WTC11 (cell line): ENCODE measurements at regions not wholly inside any gene's neighbourhood (a gene's known extent, or its start where the extent isn't known, plus 50 kb on each side); places are given as distances from the start of the nearest gene placed in this dataset.
"Not testable (repeated sequence)": the region's sequence is repeated elsewhere in the genome, so short reads cannot be mapped to it uniquely, and the experiment has no call there.

Experiments used
- ATAC-seq: fragments of 200-7000 bp; cut with Tn5 transposase; 2 replicates; pipeline ENCODE4 v1.10.0; 2021; ENCODE audit warnings: mild to moderate bottlenecking, moderate library complexity
- CTCF ChIA-PET: fragments of 300-600 bp; sonication (Branson Sonifier 250); formaldehyde crosslinking; loops from one replicate; lab custom pipeline; 2021; ENCODE audit warnings: antibody characterized with exemption; lab: Charles Lee
- POLR2A ChIA-PET: fragments of 350-600 bp; sonication (Branson Sonifier 250); formaldehyde crosslinking; loops from one replicate; lab custom pipeline; 2021; ENCODE audit warnings: antibody characterized with exemption; lab: Charles Lee
- DNase-seq: peaks from one replicate; pipeline ENCODE4 v3.0.0; 2021; ENCODE audit warnings: low spot score
- H3K27ac Mint-ChIP-seq: 2 replicates; pipeline ENCODE4 v1.8.0; 2021; ENCODE audit warnings: mixed read lengths
- H3K27me3 Mint-ChIP-seq: 2 replicates; pipeline ENCODE4 v1.8.0; 2021; ENCODE audit warnings: low read depth, mild to moderate bottlenecking, moderate library complexity, mixed read lengths
- H3K36me3 Mint-ChIP-seq: 2 replicates; pipeline ENCODE4 v1.8.0; 2021; ENCODE audit warnings: mixed read lengths
- H3K4me1 Mint-ChIP-seq: 2 replicates; pipeline ENCODE4 v1.8.0; 2022; ENCODE audit warnings: mixed read lengths
- H3K4me3 Mint-ChIP-seq: 2 replicates; pipeline ENCODE4 v1.8.0; 2021; ENCODE audit warnings: mild to moderate bottlenecking, moderate library complexity, mixed read lengths
- H3K9me3 Mint-ChIP-seq: 2 replicates; pipeline ENCODE4 v1.8.0; 2021; ENCODE audit warnings: mixed read lengths
- ATF3 ChIP-seq: sonication (generic); formaldehyde crosslinking; conservative IDR thresholded peaks from 2 replicates; pipeline ENCODE4 v1.8.1; 2022; ENCODE audit warnings: mild to moderate bottlenecking, missing genetic modification reagents
- CBFB ChIP-seq: sonication (generic); formaldehyde crosslinking; IDR thresholded peaks from 2 replicates; pipeline ENCODE4 v1.8.1; 2022; ENCODE audit warnings: mild to moderate bottlenecking, low read depth, missing genetic modification reagents
- ETV6 ChIP-seq: sonication (generic); formaldehyde crosslinking; IDR thresholded peaks from 2 replicates; pipeline ENCODE4 v1.8.1; 2022; ENCODE audit warnings: mild to moderate bottlenecking, missing genetic modification reagents
- FOXK1 ChIP-seq: sonication (generic); formaldehyde crosslinking; IDR thresholded peaks from 2 replicates; pipeline ENCODE4 v1.8.0; 2022; ENCODE audit warnings: mild to moderate bottlenecking, moderate library complexity, missing genetic modification reagents
- IRF2 ChIP-seq: sonication (generic); formaldehyde crosslinking; IDR thresholded peaks from 2 replicates; pipeline ENCODE4 v1.8.0; 2022; ENCODE audit warnings: low read depth, missing genetic modification reagents, borderline replicate concordance
- KAT7 ChIP-seq: sonication (generic); formaldehyde crosslinking; IDR thresholded peaks from 2 replicates; pipeline ENCODE4 v1.8.1; 2023; ENCODE audit warnings: missing genetic modification reagents, mild to moderate bottlenecking, borderline replicate concordance
- MAX ChIP-seq: sonication (generic); formaldehyde crosslinking; IDR thresholded peaks from 2 replicates; pipeline ENCODE4 v1.8.0; 2022; ENCODE audit warnings: mild to moderate bottlenecking, missing genetic modification reagents
- NFATC4 ChIP-seq: fragments of 250-450 bp; sonication (Bioruptor Pico); IDR thresholded peaks from 2 replicates; pipeline ENCODE4 v1.9.0; 2021; ENCODE audit warnings: mild to moderate bottlenecking
- SMAD3 ChIP-seq: sonication (generic); formaldehyde crosslinking; IDR thresholded peaks from 2 replicates; pipeline ENCODE4 v1.8.0; 2022; ENCODE audit warnings: missing genetic modification reagents, mild to moderate bottlenecking, borderline replicate concordance
- SMAD4 ChIP-seq: sonication (generic); formaldehyde crosslinking; IDR thresholded peaks from 2 replicates; pipeline ENCODE4 v1.8.0; 2022; ENCODE audit warnings: mild to moderate bottlenecking, missing genetic modification reagents
- SP1 ChIP-seq: sonication (generic); formaldehyde crosslinking; conservative IDR thresholded peaks from 2 replicates; pipeline ENCODE4 v1.8.1; 2022; ENCODE audit warnings: missing genetic modification reagents
- TEAD1 ChIP-seq: sonication (generic); formaldehyde crosslinking; IDR thresholded peaks from 2 replicates; pipeline ENCODE4 v1.8.0; 2022; ENCODE audit warnings: mild to moderate bottlenecking, missing genetic modification reagents
- TEAD4 ChIP-seq: sonication (generic); formaldehyde crosslinking; IDR thresholded peaks from 2 replicates; pipeline ENCODE4 v1.8.0; 2022; ENCODE audit warnings: mild to moderate bottlenecking, missing genetic modification reagents
- ZBTB21 ChIP-seq: sonication (generic); formaldehyde crosslinking; IDR thresholded peaks from 2 replicates; pipeline ENCODE4 v1.8.1; 2023; ENCODE audit warnings: mild to moderate bottlenecking, missing genetic modification reagents, borderline replicate concordance
- ZMAT4 ChIP-seq: fragments of 250-450 bp; sonication (Bioruptor Pico); IDR thresholded peaks from 2 replicates; pipeline ENCODE4 v1.9.0; 2021; ENCODE audit warnings: mild to moderate bottlenecking
- ZNF219 ChIP-seq: sonication (generic); formaldehyde crosslinking; IDR thresholded peaks from 2 replicates; pipeline ENCODE4 v1.8.0; 2023; ENCODE audit warnings: missing genetic modification reagents, mild to moderate bottlenecking, borderline replicate concordance
- ZNF232 ChIP-seq: sonication (generic); formaldehyde crosslinking; IDR thresholded peaks from 2 replicates; pipeline ENCODE4 v1.8.0; 2022; ENCODE audit warnings: mild to moderate bottlenecking, missing genetic modification reagents
- ZNF396 ChIP-seq: fragments of 250-450 bp; sonication (Bioruptor Pico); IDR thresholded peaks from 2 replicates; pipeline ENCODE4 v1.8.0; 2021; ENCODE audit warnings: mild to moderate bottlenecking, moderate library complexity, borderline replicate concordance
- ZNF416 ChIP-seq: fragments of 250-450 bp; sonication (Bioruptor Pico); IDR thresholded peaks from 2 replicates; pipeline ENCODE4 v1.9.0; 2021; ENCODE audit warnings: mild to moderate bottlenecking, inconsistent platforms
- ZNF423 ChIP-seq: fragments of 250-450 bp; sonication (Bioruptor Pico); IDR thresholded peaks from 2 replicates; pipeline ENCODE4 v2.1.2; 2022; ENCODE audit warnings: mild to moderate bottlenecking, moderate library complexity
- TF ChIP-seq, protein P1 (sequence below): sonication (generic); formaldehyde crosslinking; IDR thresholded peaks from 2 replicates; pipeline ENCODE4 v1.8.1; 2022; ENCODE audit warnings: low read depth, mild to moderate bottlenecking, moderate library complexity, missing genetic modification reagents, borderline replicate concordance
- TF ChIP-seq, protein P2 (sequence below): sonication (generic); formaldehyde crosslinking; IDR thresholded peaks from 2 replicates; pipeline ENCODE4 v1.8.1; 2022; ENCODE audit warnings: mild to moderate bottlenecking, moderate library complexity, missing genetic modification reagents

- H3K4me1 Mint-ChIP-seq, DNase-seq, H3K27me3 Mint-ChIP-seq, CTCF ChIA-PET, POLR2A ChIA-PET, H3K27ac Mint-ChIP-seq, H3K36me3 Mint-ChIP-seq, ATAC-seq, H3K4me3 Mint-ChIP-seq: not testable (repeated sequence)
- peaks cover 14% of the 10 kb centered on the region for H3K9me3 Mint-ChIP-seq
These were observed 948.7 kb upstream of the FOXG1 start for GRCh38 chr14:27817746-27818430.

GRCh38 chr14:27826149-27826548 lies 940.4 kb upstream of the FOXG1 start:
- POLR2A ChIA-PET, H3K4me3 Mint-ChIP-seq, ATAC-seq, H3K9me3 Mint-ChIP-seq, H3K4me1 Mint-ChIP-seq, H3K27ac Mint-ChIP-seq, H3K36me3 Mint-ChIP-seq, H3K27me3 Mint-ChIP-seq, DNase-seq, CTCF ChIA-PET: not testable (repeated sequence)

DNA sequence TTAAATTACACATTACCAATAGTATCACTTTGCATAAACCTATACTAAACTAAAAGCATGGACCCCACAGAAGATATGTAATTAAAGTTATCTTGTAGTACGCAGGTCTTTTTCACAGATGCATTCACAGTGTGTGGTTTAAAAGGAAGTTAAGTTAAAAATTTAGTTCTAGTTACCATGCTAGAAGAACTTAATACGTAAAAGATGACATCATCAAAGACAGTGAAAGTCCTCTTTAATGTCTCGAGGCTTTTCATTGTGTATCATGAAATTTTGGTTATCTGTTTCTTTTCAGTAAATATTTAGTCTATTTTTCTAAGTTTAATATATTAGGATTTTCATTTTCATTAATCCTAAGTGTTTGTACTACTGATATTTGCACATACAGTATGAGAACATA lies 934.6 kb upstream of the FOXG1 start:
- H3K4me3 Mint-ChIP-seq, CTCF ChIA-PET, POLR2A ChIA-PET, DNase-seq, ATAC-seq, H3K36me3 Mint-ChIP-seq, H3K27ac Mint-ChIP-seq, H3K27me3 Mint-ChIP-seq, H3K9me3 Mint-ChIP-seq: not testable (repeated sequence)
- H3K4me1 Mint-ChIP-seq, result peaks cover 16% of the 10 kb centered on the region

DNA sequence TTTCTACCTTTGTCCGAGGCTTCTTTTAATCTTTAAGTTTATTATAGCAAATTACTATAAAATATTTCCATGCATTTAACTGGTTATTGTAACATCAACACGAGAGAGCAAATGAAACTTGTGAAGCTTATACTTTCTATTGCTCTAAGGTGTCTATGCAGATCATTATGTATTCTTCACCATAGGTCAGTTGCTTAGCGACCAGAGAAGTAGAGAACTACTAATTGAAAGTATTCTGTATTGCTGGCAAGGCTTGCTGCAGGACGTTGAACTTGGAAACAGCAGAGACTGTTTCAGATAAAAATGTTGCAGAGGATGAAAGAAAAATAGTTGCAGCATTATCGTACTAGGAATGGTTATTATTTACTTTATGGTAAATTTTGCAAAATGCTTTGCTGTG lies 933.6 kb upstream of the FOXG1 start:
- H3K36me3 Mint-ChIP-seq, H3K4me3 Mint-ChIP-seq, ATAC-seq, H3K27me3 Mint-ChIP-seq, POLR2A ChIA-PET, H3K9me3 Mint-ChIP-seq, DNase-seq, CTCF ChIA-PET, H3K27ac Mint-ChIP-seq: not testable (repeated sequence)
- peaks cover 16% of the 10 kb centered on the region for H3K4me1 Mint-ChIP-seq

DNA sequence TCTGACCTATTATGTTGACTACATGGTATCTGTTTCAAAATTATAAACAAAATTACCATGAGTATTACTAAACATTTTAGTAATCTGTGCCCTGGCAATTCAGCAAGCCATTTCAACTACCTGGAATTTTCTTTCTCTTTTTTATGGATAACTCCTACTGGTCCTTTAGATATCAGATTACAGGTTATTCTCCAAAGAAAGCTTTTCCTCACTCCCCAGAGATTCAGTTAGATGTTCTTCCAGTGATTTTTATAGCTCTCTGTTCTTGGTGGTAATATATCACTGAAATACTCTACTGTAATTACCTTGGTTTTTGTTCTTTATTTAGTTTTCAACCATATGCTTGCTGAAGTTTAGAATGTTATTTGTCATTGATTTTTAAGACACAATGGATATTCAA lies 930.2 kb upstream of the FOXG1 start:
- H3K4me1 Mint-ChIP-seq, result peaks cover 25% of the 10 kb centered on the region
- ATAC-seq (no peak), DNase-seq (no peak)
- no peak overlapping the region for H3K27ac Mint-ChIP-seq
- H3K27me3 Mint-ChIP-seq, result no peaks in the 10 kb centered on the region
- TF ChIP-seq ZNF396 (CRISPR knock-in tag) (no peak), KAT7 (CRISPR knock-in tag) (no peak), CBFB (CRISPR knock-in tag) (no peak), SMAD4 (CRISPR knock-in tag) (no peak), ZNF232 (CRISPR knock-in tag) (no peak), ATF3 (no peak), IRF2 (no peak), TEAD4 (CRISPR knock-in tag) (no peak), ZNF219 (no peak), ZBTB21 (CRISPR knock-in tag) (no peak)
- TF ChIP-seq, protein P1, sequence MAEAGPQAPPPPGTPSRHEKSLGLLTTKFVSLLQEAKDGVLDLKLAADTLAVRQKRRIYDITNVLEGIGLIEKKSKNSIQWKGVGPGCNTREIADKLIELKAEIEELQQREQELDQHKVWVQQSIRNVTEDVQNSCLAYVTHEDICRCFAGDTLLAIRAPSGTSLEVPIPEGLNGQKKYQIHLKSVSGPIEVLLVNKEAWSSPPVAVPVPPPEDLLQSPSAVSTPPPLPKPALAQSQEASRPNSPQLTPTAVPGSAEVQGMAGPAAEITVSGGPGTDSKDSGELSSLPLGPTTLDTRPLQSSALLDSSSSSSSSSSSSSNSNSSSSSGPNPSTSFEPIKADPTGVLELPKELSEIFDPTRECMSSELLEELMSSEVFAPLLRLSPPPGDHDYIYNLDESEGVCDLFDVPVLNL (CRISPR knock-in tag), result no peak
- H3K9me3 Mint-ChIP-seq, result peaks cover 19% of the 10 kb centered on the region
- POLR2A ChIA-PET, result no interaction called here
- H3K4me3 Mint-ChIP-seq, result no peak overlapping the region
- CTCF ChIA-PET, result no interaction called here
- H3K36me3 Mint-ChIP-seq, result peaks cover 19% of the 10 kb centered on the region

GRCh38 chr14:27845241-27845850 lies 921.2 kb upstream of the FOXG1 start:
- Mint-ChIP-seq H3K4me3 (no peak overlapping the region), H3K36me3 (peaks cover 5% of the 10 kb centered on the region; the same call in 1 of the 2 replicates), H3K27ac (no peak overlapping the region), H3K27me3 (no peaks in the 10 kb centered on the region; the same call in 1 of the 2 replicates), H3K4me1 (peaks cover 19% of the 10 kb centered on the region), H3K9me3 (peaks cover 15% of the 10 kb centered on the region)
- ChIA-PET CTCF (no interaction called here), POLR2A (no interaction called here)
- DNase-seq (peak; percentile 15), ATAC-seq (peak; percentile 24)
- TF ChIP-seq SMAD3 (CRISPR knock-in tag), result no peak
- no peak for TF ChIP-seq ETV6 (CRISPR knock-in tag)
- no peak for TF ChIP-seq NFATC4 (CRISPR knock-in tag)
- TF ChIP-seq ZNF416 (CRISPR knock-in tag), result no peak
- no peak for TF ChIP-seq TEAD1 (CRISPR knock-in tag)
- TF ChIP-seq, protein P2, sequence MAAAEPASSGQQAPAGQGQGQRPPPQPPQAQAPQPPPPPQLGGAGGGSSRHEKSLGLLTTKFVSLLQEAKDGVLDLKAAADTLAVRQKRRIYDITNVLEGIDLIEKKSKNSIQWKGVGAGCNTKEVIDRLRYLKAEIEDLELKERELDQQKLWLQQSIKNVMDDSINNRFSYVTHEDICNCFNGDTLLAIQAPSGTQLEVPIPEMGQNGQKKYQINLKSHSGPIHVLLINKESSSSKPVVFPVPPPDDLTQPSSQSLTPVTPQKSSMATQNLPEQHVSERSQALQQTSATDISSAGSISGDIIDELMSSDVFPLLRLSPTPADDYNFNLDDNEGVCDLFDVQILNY (CRISPR knock-in tag), result no peak
- TF ChIP-seq SP1 (CRISPR knock-in tag), result no peak
- TF ChIP-seq ZNF423 (CRISPR knock-in tag), result no peak
- TF ChIP-seq FOXK1, result no peak
- TF ChIP-seq IRF2, result no peak
- TF ChIP-seq ZMAT4, result no peak
- no peak for TF ChIP-seq MAX (CRISPR knock-in tag)
